HEK293 (cell line): ENCODE measurements at regions not wholly inside any gene's neighbourhood (a gene's known extent, or its start where the extent isn't known, plus 50 kb on each side); places are given as distances from the start of the nearest gene placed in this dataset.

Source experiments
- ATF2 ChIP-seq: fragments of 450-650 bp; formaldehyde crosslinking; IDR thresholded peaks from 2 replicates; pipeline ENCODE4 v1.5.1; 2016; ENCODE audit warnings: missing biosample characterization, missing genetic modification characterization, low read depth
- REPIN1 ChIP-seq: fragments of 450-650 bp; formaldehyde crosslinking; IDR thresholded peaks from 2 replicates; pipeline ENCODE4 v1.5.1; 2017; ENCODE audit warnings: missing biosample characterization, missing genetic modification characterization, low read depth
- ZBTB20 ChIP-seq: fragments of 450-650 bp; formaldehyde crosslinking; IDR thresholded peaks from 2 replicates; pipeline ENCODE4 v1.5.1; 2016; ENCODE audit warnings: missing biosample characterization, missing genetic modification characterization
- ZEB2 ChIP-seq: fragments of 450-650 bp; formaldehyde crosslinking; IDR thresholded peaks from 2 replicates; pipeline ENCODE4 v1.5.1; 2016; ENCODE audit warnings: missing biosample characterization, missing genetic modification characterization
- ZNF132 ChIP-seq: fragments of 450-650 bp; formaldehyde crosslinking; IDR thresholded peaks from 2 replicates; pipeline ENCODE4 v1.5.1; 2017; ENCODE audit warnings: missing biosample characterization, missing genetic modification characterization, borderline replicate concordance
- ZNF248 ChIP-seq: fragments of 450-650 bp; formaldehyde crosslinking; IDR thresholded peaks from 2 replicates; pipeline ENCODE4 v1.5.1; 2017; ENCODE audit warnings: missing biosample characterization, missing genetic modification characterization
- ZNF398 ChIP-seq: fragments of 450-650 bp; formaldehyde crosslinking; IDR thresholded peaks from 2 replicates; pipeline ENCODE4 v1.5.1; 2017; ENCODE audit warnings: missing biosample characterization, missing genetic modification characterization

GRCh38 chr15:95024351-95024750 lies 793.0 kb downstream of the MCTP2 start:
- TF ChIP-seq ZNF248, result no peak
- no peak for TF ChIP-seq ZBTB20 (tag by site-specific recombination)
- TF ChIP-seq ZEB2 (tag by site-specific recombination), result no peak
- no peak for TF ChIP-seq ZNF132 (tag by site-specific recombination)
- no peak for TF ChIP-seq REPIN1 (tag by site-specific recombination)
- TF ChIP-seq ATF2 (tag by site-specific recombination), result no peak
- TF ChIP-seq ZNF398, result no peak
